IMR-90 (cell line): ENCODE measurements at regions not wholly inside any gene's neighbourhood (a gene's known extent, or its start where the extent isn't known, plus 50 kb on each side); places are given as distances from the start of the nearest gene placed in this dataset.

Source experiments
- ATAC-seq: fragments of 200-7000 bp; cut with Tn5 transposase; 2 replicates; pipeline ENCODE4 v1.9.1; 2020; ENCODE audit warnings: low read depth, mild to moderate bottlenecking, moderate library complexity
- BruUV-seq: library from RNA; stranded (reverse); fragments of 400-500 nt; replicated peaks from 2 replicates; lab custom pipeline; 2021; lab: Mats Ljungman, UMichigan
- CTCF ChIA-PET: fragments of 300-600 bp; formaldehyde crosslinking; extraction: SDS; loops from one replicate; lab custom pipeline; 2021; ENCODE audit warnings: antibody characterized with exemption; lab: Yijun Ruan, JAX
- POLR2A ChIA-PET: fragments of 300-600 bp; sonication (Branson Sonifier 250); formaldehyde crosslinking; loops from one replicate; lab custom pipeline; 2022; ENCODE audit warnings: antibody characterized with exemption; ENCODE audit not compliant: unreplicated experiment; lab: Charles Lee
- DNase-seq: peaks from one replicate; pipeline ENCODE4 v3.0.0; 2013
- H2AFZ ChIP-seq: replicated peaks from 2 replicates; pipeline ENCODE3; 2013; ENCODE audit warnings: low read length, mild to moderate bottlenecking; ENCODE audit not compliant: poor library complexity
- H2AK5ac ChIP-seq: 2 replicates; pipeline ENCODE4 v1.6.1; 2013; ENCODE audit warnings: low read depth, low read length, inconsistent platforms
- H2AK9ac ChIP-seq: replicated peaks from 2 replicates; pipeline ENCODE3; 2013; ENCODE audit warnings: mild to moderate bottlenecking, low read depth, low read length, moderate library complexity; ENCODE audit not compliant: poor library complexity
- H2BK120ac ChIP-seq: 2 replicates; pipeline ENCODE4 v1.6.1; 2013; ENCODE audit warnings: low read depth, low read length, inconsistent platforms
- H2BK15ac ChIP-seq: 3 replicates; pipeline ENCODE4 v1.6.1; 2013; ENCODE audit warnings: low read depth, low read length, inconsistent platforms
- H2BK20ac ChIP-seq: 2 replicates; pipeline ENCODE4 v1.6.1; 2013; ENCODE audit warnings: low read depth, mild to moderate bottlenecking, inconsistent platforms, low read length, moderate library complexity
- H2BK5ac ChIP-seq: 2 replicates; pipeline ENCODE4 v1.6.1; 2013; ENCODE audit warnings: mild to moderate bottlenecking, low read depth, low read length, inconsistent platforms; ENCODE audit not compliant: poor library complexity, severe bottlenecking
- H3K14ac ChIP-seq: replicated peaks from 2 replicates; pipeline ENCODE4 v1.6.1; 2013; ENCODE audit warnings: low read depth, low read length, inconsistent platforms
- H3K18ac ChIP-seq: 2 replicates; pipeline ENCODE4 v1.6.1; 2013; ENCODE audit warnings: low read depth, low read length, control low read depth
- H3K23ac ChIP-seq: 2 replicates; pipeline ENCODE4 v1.6.1; 2013; ENCODE audit warnings: low read depth, low read length, inconsistent platforms
- H3K27ac ChIP-seq: 2 replicates; pipeline ENCODE4 v1.5.1; 2013; ENCODE audit warnings: mild to moderate bottlenecking, control low read depth, low read length; ENCODE audit not compliant: insufficient read depth
- H3K27me3 ChIP-seq: 2 replicates; pipeline ENCODE4 v1.6.1; 2013; ENCODE audit warnings: low read length; ENCODE audit not compliant: control insufficient read depth, insufficient read depth
- H3K36me3 ChIP-seq: 2 replicates; pipeline ENCODE4 v1.6.1; 2013; ENCODE audit warnings: low read length, mixed read lengths; ENCODE audit not compliant: control insufficient read depth, insufficient read depth
- H3K4ac ChIP-seq: 2 replicates; pipeline ENCODE4 v1.6.1; 2013; ENCODE audit warnings: low read depth, low read length, inconsistent platforms
- H3K4me1 ChIP-seq: 2 replicates; pipeline ENCODE4 v1.6.1; 2013; ENCODE audit warnings: low read length, mixed read lengths; ENCODE audit not compliant: control insufficient read depth, insufficient read depth
- H3K4me2 ChIP-seq: 2 replicates; pipeline ENCODE4 v1.6.1; 2013; ENCODE audit warnings: low read depth, mild to moderate bottlenecking, control low read depth, low read length, moderate library complexity
- H3K4me3 ChIP-seq: 2 replicates; pipeline ENCODE4 v1.5.1; 2013; ENCODE audit warnings: low read depth, mild to moderate bottlenecking, control low read depth, low read length, moderate library complexity; ENCODE audit not compliant: insufficient read depth
- H3K56ac ChIP-seq: 2 replicates; pipeline ENCODE4 v1.6.1; 2013; ENCODE audit warnings: low read length, inconsistent platforms; ENCODE audit not compliant: insufficient read depth; ENCODE audit errors: extremely low read depth
- H3K79me1 ChIP-seq, 2 experiments: 2 replicates each; pipeline ENCODE4 v1.6.1; 2013; ENCODE audit warnings: low read length in 2 of 2, inconsistent platforms in 1 of 2, low read depth in 1 of 2
- H3K9ac ChIP-seq: 2 replicates; pipeline ENCODE4 v1.6.1; 2013; ENCODE audit warnings: low read depth, low read length, control low read depth
- H3K9me1 ChIP-seq: 2 replicates; pipeline ENCODE4 v1.6.1; 2013; ENCODE audit warnings: low read length, inconsistent platforms; ENCODE audit not compliant: insufficient read depth
- H3K9me3 ChIP-seq: 2 replicates; pipeline ENCODE4 v1.6.1; 2013; ENCODE audit warnings: low read length; ENCODE audit not compliant: control insufficient read depth, insufficient read depth
- H4K20me1 ChIP-seq: 2 replicates; pipeline ENCODE4 v1.6.1; 2013; ENCODE audit warnings: low read length, inconsistent platforms; ENCODE audit not compliant: insufficient read depth
- H4K5ac ChIP-seq: 2 replicates; pipeline ENCODE4 v1.6.1; 2013; ENCODE audit warnings: mild to moderate bottlenecking, low read depth, low read length, control low read depth
- H4K8ac ChIP-seq, 2 experiments: 2 replicates each; pipeline ENCODE4 v1.6.1; 2013; ENCODE audit warnings: low read depth in 2 of 2, low read length in 2 of 2, control low read depth in 1 of 2, inconsistent platforms in 1 of 2
- H4K91ac ChIP-seq: 2 replicates; pipeline ENCODE4 v1.6.1; 2013; ENCODE audit warnings: low read depth, low read length, inconsistent platforms; ENCODE audit not compliant: insufficient read depth
- BHLHE40 ChIP-seq: fragments of 150-350 bp; IDR thresholded peaks from 2 replicates; pipeline ENCODE4 v1.6.1; 2016; ENCODE audit warnings: mild to moderate bottlenecking, low read depth, low read length
- CEBPB ChIP-seq: IDR thresholded peaks from 2 replicates; pipeline ENCODE4 v1.6.1; 2012; ENCODE audit warnings: low read depth, low read length, improper control_type of control experiment
- CHD1 ChIP-seq: IDR thresholded peaks from 2 replicates; pipeline ENCODE4 v1.6.1; 2012; ENCODE audit warnings: low read depth, low read length, improper control_type of control experiment
- FOS ChIP-seq: fragments of 150-350 bp; IDR thresholded peaks from 2 replicates; pipeline ENCODE4 v1.6.1; 2016; ENCODE audit warnings: low read depth, low read length
- MAFK ChIP-seq: IDR thresholded peaks from 2 replicates; pipeline ENCODE4 v1.6.1; 2012; ENCODE audit warnings: low read depth, low read length, improper control_type of control experiment
- MXI1 ChIP-seq: IDR thresholded peaks from 2 replicates; pipeline ENCODE4 v1.6.1; 2012; ENCODE audit warnings: low read depth, mild to moderate bottlenecking, low read length, moderate library complexity, borderline replicate concordance
- NFE2L2 ChIP-seq: fragments of 150-350 bp; IDR thresholded peaks from 2 replicates; pipeline ENCODE4 v1.6.1; 2016; ENCODE audit warnings: low read depth, mild to moderate bottlenecking, low read length
- POLR2A ChIP-seq: IDR thresholded peaks from 2 replicates; pipeline ENCODE4 v1.6.1; 2012; ENCODE audit warnings: mild to moderate bottlenecking, low read depth, low read length
- RAD21 ChIP-seq: IDR thresholded peaks from 2 replicates; pipeline ENCODE4 v1.6.1; 2012; ENCODE audit warnings: low read length, improper control_type of control experiment
- RCOR1 ChIP-seq: IDR thresholded peaks from 2 replicates; pipeline ENCODE4 v1.6.1; 2012; ENCODE audit warnings: mild to moderate bottlenecking, low read length, improper control_type of control experiment; ENCODE audit not compliant: insufficient replicate concordance
- RFX5 ChIP-seq: IDR thresholded peaks from 2 replicates; pipeline ENCODE4 v1.8.0; 2012; ENCODE audit warnings: low read depth, mild to moderate bottlenecking, low read length, moderate library complexity
- WGBS, 2 experiments: methylation state at CpG; one replicate each; pipeline versions ENCODE4 v1.1.5 to v1.1.7; 2013; ENCODE audit warnings: missing lambda C conversion rate in 2 of 2; ENCODE audit not compliant: insufficient read length in 1 of 2; ENCODE audit errors: extremely low coverage in 2 of 2; 5-methylcytosine and 5-hydroxymethylcytosine counted together
- dilution Hi-C: fragments of 300-500 bp; cut with HindIII; formaldehyde crosslinking; loops from one replicate; pipeline ENCODE4 v1.14.3; 2018; ENCODE audit warnings: low sequenced_read_pairs; ENCODE audit not compliant: unreplicated experiment
- in situ Hi-C: fragments of 300-500 bp; cut with MboI; formaldehyde crosslinking; loops from 3 replicates; pipeline ENCODE4 v1.14.3; 2019; ENCODE audit warnings: low sequenced_read_pairs, inconsistent platforms, mixed read lengths
- intact Hi-C: fragments of 100-400 bp; cut with micrococcal nuclease; formaldehyde crosslinking; loops from 2 replicates; pipeline ENCODE4 v1.10.0; 2022
- TF ChIP-seq, protein P1 (sequence below): fragments of 150-350 bp; IDR thresholded peaks from 2 replicates; pipeline ENCODE4 v1.6.1; 2017; ENCODE audit warnings: mild to moderate bottlenecking, antibody characterized with exemption, low read length, low read depth
- TF ChIP-seq, protein P2 (sequence below): conservative IDR thresholded peaks from 2 replicates; pipeline ENCODE4 v1.5.1; 2012; ENCODE audit warnings: mild to moderate bottlenecking, low read depth, low read length, improper control_type of control experiment

DNA sequence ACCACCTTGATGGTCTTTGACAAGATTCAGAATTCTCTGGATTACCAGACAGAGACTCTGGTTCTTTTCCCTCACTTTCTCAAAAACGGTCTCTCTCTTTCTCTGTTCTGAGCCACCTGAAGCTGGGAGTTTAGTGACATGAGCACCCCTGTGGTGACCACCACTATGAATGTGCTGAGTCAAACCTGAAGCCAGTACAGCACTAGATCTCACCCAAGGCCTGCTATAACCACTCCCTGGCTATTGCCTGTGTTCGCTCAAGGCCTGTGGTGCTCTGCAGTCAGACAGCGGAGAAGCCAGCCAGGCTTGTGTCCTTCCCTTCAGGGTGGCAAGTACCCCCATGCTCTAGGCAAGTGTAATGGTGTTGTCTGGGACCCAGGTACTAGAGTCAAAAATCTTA, 828.9 kb upstream of the NXPH2 start:
- dilution Hi-C loops, result no loop called here
- Histone ChIP-seq H3K27me3 (no peaks in the 10 kb centered on the region), H3K9me1 (no peaks in the 10 kb centered on the region), H3K4me2 (no peak overlapping the region), H3K36me3 (no peaks in the 10 kb centered on the region), H2BK120ac (no peak overlapping the region), H3K4ac (no peak overlapping the region), H3K9ac (no peak overlapping the region), H4K91ac (no peak overlapping the region), H3K23ac (no peak overlapping the region), H3K9me3 (peaks cover 10% of the 10 kb centered on the region), H4K5ac (no peak overlapping the region), H2BK15ac (no peak overlapping the region), H3K4me1 (no peaks in the 10 kb centered on the region), H4K8ac (no peak overlapping the region), H3K56ac (no peak overlapping the region), H3K14ac (no peak overlapping the region), H2AK5ac (no peak overlapping the region), H4K20me1 (no peaks in the 10 kb centered on the region), H2AK9ac (no peak overlapping the region), H3K18ac (no peak overlapping the region), H3K79me1 (no peaks in the 10 kb centered on the region), H3K27ac (no peak overlapping the region), H3K4me3 (no peak overlapping the region), H2AFZ (no peak overlapping the region), H2BK20ac (no peak overlapping the region), H2BK5ac (no peak overlapping the region)
- DNase-seq (no peak), ATAC-seq (no peak)
- in situ Hi-C loops, result no loop called here
- intact Hi-C loops, result no loop called here
- no TSS peak for BruUV-seq
- no CpG with 5 or more reads among the region's 3 CpGs for WGBS, 2 experiments
- no peak for TF ChIP-seq RCOR1
- TF ChIP-seq POLR2A, result no peak
- TF ChIP-seq, protein P1, sequence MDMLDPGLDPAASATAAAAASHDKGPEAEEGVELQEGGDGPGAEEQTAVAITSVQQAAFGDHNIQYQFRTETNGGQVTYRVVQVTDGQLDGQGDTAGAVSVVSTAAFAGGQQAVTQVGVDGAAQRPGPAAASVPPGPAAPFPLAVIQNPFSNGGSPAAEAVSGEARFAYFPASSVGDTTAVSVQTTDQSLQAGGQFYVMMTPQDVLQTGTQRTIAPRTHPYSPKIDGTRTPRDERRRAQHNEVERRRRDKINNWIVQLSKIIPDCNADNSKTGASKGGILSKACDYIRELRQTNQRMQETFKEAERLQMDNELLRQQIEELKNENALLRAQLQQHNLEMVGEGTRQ, result no peak
- TF ChIP-seq CHD1, result no peak
- no peak for TF ChIP-seq MXI1
- no peak for TF ChIP-seq CEBPB
- TF ChIP-seq RAD21, result no peak
- no peak for TF ChIP-seq NFE2L2
- TF ChIP-seq, protein P2, sequence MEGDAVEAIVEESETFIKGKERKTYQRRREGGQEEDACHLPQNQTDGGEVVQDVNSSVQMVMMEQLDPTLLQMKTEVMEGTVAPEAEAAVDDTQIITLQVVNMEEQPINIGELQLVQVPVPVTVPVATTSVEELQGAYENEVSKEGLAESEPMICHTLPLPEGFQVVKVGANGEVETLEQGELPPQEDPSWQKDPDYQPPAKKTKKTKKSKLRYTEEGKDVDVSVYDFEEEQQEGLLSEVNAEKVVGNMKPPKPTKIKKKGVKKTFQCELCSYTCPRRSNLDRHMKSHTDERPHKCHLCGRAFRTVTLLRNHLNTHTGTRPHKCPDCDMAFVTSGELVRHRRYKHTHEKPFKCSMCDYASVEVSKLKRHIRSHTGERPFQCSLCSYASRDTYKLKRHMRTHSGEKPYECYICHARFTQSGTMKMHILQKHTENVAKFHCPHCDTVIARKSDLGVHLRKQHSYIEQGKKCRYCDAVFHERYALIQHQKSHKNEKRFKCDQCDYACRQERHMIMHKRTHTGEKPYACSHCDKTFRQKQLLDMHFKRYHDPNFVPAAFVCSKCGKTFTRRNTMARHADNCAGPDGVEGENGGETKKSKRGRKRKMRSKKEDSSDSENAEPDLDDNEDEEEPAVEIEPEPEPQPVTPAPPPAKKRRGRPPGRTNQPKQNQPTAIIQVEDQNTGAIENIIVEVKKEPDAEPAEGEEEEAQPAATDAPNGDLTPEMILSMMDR, result no peak
- no peak for TF ChIP-seq RFX5
- no peak for TF ChIP-seq FOS
- no peak for TF ChIP-seq BHLHE40
- TF ChIP-seq MAFK, result no peak
- ChIA-PET CTCF (no interaction called here), POLR2A (no interaction called here)
